ENCODE measurements at regions not wholly inside any gene's neighbourhood (a gene's known extent, or its start where the extent isn't known, plus 50 kb on each side); places are given as distances from the start of the nearest gene placed in this dataset.

GRCh38 chr5:2194949-2195348, 312.2 kb upstream of the IRX4 start:
- peaks cover 31% of the 10 kb centered on the region for H3K27me3 Mint-ChIP-seq (ENCODE audit: low read depth, unreplicated experiment)
- H3K9me3 ChIP-seq (ENCODE audit: insufficient read depth, low read depth, low read length) = peaks cover 13% of the 10 kb centered on the region
- H3K4me3 ChIP-seq (ENCODE audit: insufficient read depth, low read depth, low read length) = no peak overlapping the region
- H3K27me3 ChIP-seq (ENCODE audit: insufficient read depth, low read length) = no peaks in the 10 kb centered on the region
- H3K27ac ChIP-seq (ENCODE audit: low read depth, low read length) = no peak overlapping the region
- H3K36me3 Mint-ChIP-seq (ENCODE audit: low read depth, unreplicated experiment) = no peaks in the 10 kb centered on the region
- no peaks in the 10 kb centered on the region for H3K4me1 ChIP-seq (ENCODE audit: insufficient read depth, low read length)
- H3K4me3 Mint-ChIP-seq (ENCODE audit: unreplicated experiment) = no peak overlapping the region
- H4K20me1 ChIP-seq (ENCODE audit: insufficient read depth, low read length) = no peaks in the 10 kb centered on the region
- H3K79me2 ChIP-seq (ENCODE audit: insufficient read depth, low read length) = no peaks in the 10 kb centered on the region
- no peaks in the 10 kb centered on the region for H3K36me3 ChIP-seq (ENCODE audit: insufficient read depth, low read length)
- H3K4me2 ChIP-seq (ENCODE audit: low read length) = no peak overlapping the region
- H3K27ac Mint-ChIP-seq (ENCODE audit: unreplicated experiment) = no peak overlapping the region
- DNase-seq (ENCODE audit: low read depth) = no peak
- TF ChIP-seq EZH2 (IDR thresholded peaks at IDR 0.05; ENCODE audit: insufficient read depth, low read length) (no peak), CTCF (IDR thresholded peaks at IDR 0.05; ENCODE audit: insufficient read depth, low read depth, low read length) (no peak)
- H3K9me3 Mint-ChIP-seq (ENCODE audit: unreplicated experiment) = peaks cover 3% of the 10 kb centered on the region
- H2AFZ ChIP-seq (ENCODE audit: low read depth, low read length) = no peak overlapping the region
- FAIRE-seq = no peak
- H3K9ac ChIP-seq (ENCODE audit: low read length) = no peak overlapping the region
- H3K4me1 Mint-ChIP-seq (ENCODE audit: low read depth, unreplicated experiment) = no peaks in the 10 kb centered on the region

GRCh38 chr5:2194236-2194555, 311.5 kb upstream of the IRX4 start:
- Mint-ChIP-seq H3K4me3 (ENCODE audit: unreplicated experiment) (no peak overlapping the region), H3K36me3 (ENCODE audit: low read depth, unreplicated experiment) (no peaks in the 10 kb centered on the region), H3K4me1 (ENCODE audit: low read depth, unreplicated experiment) (no peaks in the 10 kb centered on the region), H3K27me3 (ENCODE audit: low read depth, unreplicated experiment) (peaks cover 27% of the 10 kb centered on the region), H3K27ac (ENCODE audit: unreplicated experiment) (no peak overlapping the region), H3K9me3 (ENCODE audit: unreplicated experiment) (peaks cover 3% of the 10 kb centered on the region)
- H4K20me1 ChIP-seq (ENCODE audit: insufficient read depth, low read length) = no peaks in the 10 kb centered on the region
- H3K4me3 ChIP-seq (ENCODE audit: insufficient read depth, low read depth, low read length) = no peak overlapping the region
- DNase-seq (ENCODE audit: low read depth) (no peak), FAIRE-seq (no peak)
- H3K4me1 ChIP-seq (ENCODE audit: insufficient read depth, low read length) = no peaks in the 10 kb centered on the region
- H3K79me2 ChIP-seq (ENCODE audit: insufficient read depth, low read length) = no peaks in the 10 kb centered on the region
- no peaks in the 10 kb centered on the region for H3K27me3 ChIP-seq (ENCODE audit: insufficient read depth, low read length)
- no peak overlapping the region for H3K4me2 ChIP-seq (ENCODE audit: low read length)
- H3K36me3 ChIP-seq (ENCODE audit: insufficient read depth, low read length) = no peaks in the 10 kb centered on the region
- H2AFZ ChIP-seq (ENCODE audit: low read depth, low read length) = no peak overlapping the region
- no peak overlapping the region for H3K9ac ChIP-seq (ENCODE audit: low read length)
- peaks cover 13% of the 10 kb centered on the region for H3K9me3 ChIP-seq (ENCODE audit: insufficient read depth, low read depth, low read length)
- TF ChIP-seq EZH2 (IDR thresholded peaks at IDR 0.05; ENCODE audit: insufficient read depth, low read length) (no peak), CTCF (IDR thresholded peaks at IDR 0.05; ENCODE audit: insufficient read depth, low read depth, low read length) (no peak)
- H3K27ac ChIP-seq (ENCODE audit: low read depth, low read length) = no peak overlapping the region

- H3K9me3 Mint-ChIP-seq (ENCODE audit: unreplicated experiment) = peaks cover 3% of the 10 kb centered on the region
- no peak overlapping the region for H3K4me3 ChIP-seq (ENCODE audit: insufficient read depth, low read depth, low read length)
- H3K27ac Mint-ChIP-seq (ENCODE audit: unreplicated experiment) = no peak overlapping the region
- no peaks in the 10 kb centered on the region for H3K4me1 Mint-ChIP-seq (ENCODE audit: low read depth, unreplicated experiment)
- no peaks in the 10 kb centered on the region for H3K4me1 ChIP-seq (ENCODE audit: insufficient read depth, low read length)
- no peak overlapping the region for H3K4me2 ChIP-seq (ENCODE audit: low read length)
- no peaks in the 10 kb centered on the region for H3K27me3 ChIP-seq (ENCODE audit: insufficient read depth, low read length)
- H3K27me3 Mint-ChIP-seq (ENCODE audit: low read depth, unreplicated experiment) = peaks cover 23% of the 10 kb centered on the region
- H3K27ac ChIP-seq (ENCODE audit: low read depth, low read length) = no peak overlapping the region
- no peak overlapping the region for H2AFZ ChIP-seq (ENCODE audit: low read depth, low read length)
- no peak overlapping the region for H3K9ac ChIP-seq (ENCODE audit: low read length)
- no peak for TF ChIP-seq EZH2 (IDR thresholded peaks at IDR 0.05; ENCODE audit: insufficient read depth, low read length)
- no peak for TF ChIP-seq CTCF (IDR thresholded peaks at IDR 0.05; ENCODE audit: insufficient read depth, low read depth, low read length)
- no peak for FAIRE-seq
- no peaks in the 10 kb centered on the region for H3K36me3 ChIP-seq (ENCODE audit: insufficient read depth, low read length)
- H4K20me1 ChIP-seq (ENCODE audit: insufficient read depth, low read length) = no peaks in the 10 kb centered on the region
- H3K36me3 Mint-ChIP-seq (ENCODE audit: low read depth, unreplicated experiment) = no peaks in the 10 kb centered on the region
- H3K4me3 Mint-ChIP-seq (ENCODE audit: unreplicated experiment) = no peak overlapping the region
- DNase-seq (ENCODE audit: low read depth) = no peak
- H3K9me3 ChIP-seq (ENCODE audit: insufficient read depth, low read depth, low read length) = peaks cover 13% of the 10 kb centered on the region
- no peaks in the 10 kb centered on the region for H3K79me2 ChIP-seq (ENCODE audit: insufficient read depth, low read length)
Measured at GRCh38 chr5:2193542-2194235, 311.0 kb upstream of the IRX4 start.

All from astrocyte (in vitro differentiated cells and primary cell).